Large intestine (tissue), 3 donors: ENCODE measurements at regions not wholly inside any gene's neighbourhood (a gene's known extent, or its start where the extent isn't known, plus 50 kb on each side); places are given as distances from the start of the nearest gene placed in this dataset.
"Not testable (repeated sequence)": the region's sequence is repeated elsewhere in the genome, so short reads cannot be mapped to it uniquely, and the experiment has no call there.

ENCODE experiments used
- DNase-seq, 2 donors: peaks; one replicate each; pipeline versions ENCODE4 v3.0.0 to v3.0.0-alpha.2; 2013
- H3K27ac ChIP-seq: one replicate; pipeline ENCODE4 v1.5.1; 2013; ENCODE audit warnings: low read length
- H3K27me3 ChIP-seq: 2 replicates; pipeline ENCODE4 v1.6.1; 2013; ENCODE audit warnings: low read length; ENCODE audit not compliant: control insufficient read depth, insufficient read depth
- H3K36me3 ChIP-seq: 2 replicates; pipeline ENCODE4 v1.6.1; 2013; ENCODE audit warnings: low read length; ENCODE audit not compliant: control insufficient read depth, insufficient read depth
- H3K4me1 ChIP-seq: one replicate; pipeline ENCODE4 v1.6.1; 2013; ENCODE audit warnings: low read length; ENCODE audit not compliant: control insufficient read depth, insufficient read depth
- H3K4me3 ChIP-seq: one replicate; pipeline ENCODE4 v1.5.1; 2013; ENCODE audit warnings: low read length
- H3K9me3 ChIP-seq: one replicate; pipeline ENCODE4 v1.6.1; 2013; ENCODE audit warnings: mild to moderate bottlenecking, low read depth, low read length, moderate library complexity; ENCODE audit not compliant: control insufficient read depth
- WGBS: methylation state at CpG from one replicate; pipeline ENCODE4 v1.1.5; 2013; ENCODE audit warnings: low lambda C conversion rate; ENCODE audit not compliant: insufficient coverage; 5-methylcytosine and 5-hydroxymethylcytosine counted together

GRCh38 chr1:112141923-112142322 lies 152.5 kb upstream of the KCND3 start:
- Histone ChIP-seq H3K9me3 (no peaks in the 10 kb centered on the region), H3K4me1 (no peaks in the 10 kb centered on the region), H3K4me3 (no peak overlapping the region), H3K27me3 (no peaks in the 10 kb centered on the region), H3K27ac (no peak overlapping the region), H3K36me3 (no peaks in the 10 kb centered on the region)
- DNase-seq: no peak
- WGBS: no CpG with 5 or more reads among the region's 4 CpGs

DNA sequence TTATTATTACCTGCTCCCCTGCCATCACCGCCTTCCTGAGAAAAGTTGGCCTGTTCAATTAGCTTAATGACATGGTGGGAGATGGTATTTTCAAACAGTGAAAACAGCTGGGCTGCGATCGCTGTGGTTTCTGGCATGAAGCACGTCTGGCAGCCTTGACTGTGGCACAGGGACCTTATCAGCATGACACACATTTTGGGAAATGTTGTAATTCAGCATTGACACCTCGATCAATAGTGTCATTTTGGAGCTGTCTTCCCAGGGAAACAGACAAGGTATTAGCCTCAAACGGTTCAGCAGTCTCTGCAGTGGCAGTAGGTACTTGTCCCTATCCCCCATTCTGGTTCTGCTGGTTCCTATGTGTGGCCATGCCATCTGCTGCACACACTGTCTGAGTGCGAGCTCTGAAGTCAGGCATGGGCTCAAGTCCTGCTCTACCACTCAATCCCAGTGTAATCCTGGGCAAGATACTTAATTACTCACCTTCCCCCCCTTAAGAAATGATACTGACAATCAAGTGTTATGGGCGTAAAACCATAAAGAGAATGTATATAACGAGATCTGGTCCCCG lies 154.5 kb upstream of the KCND3 start:
- no peak overlapping the region for H3K27ac ChIP-seq
- H3K36me3 ChIP-seq: no peaks in the 10 kb centered on the region
- no peaks in the 10 kb centered on the region for H3K9me3 ChIP-seq
- H3K4me3 ChIP-seq: no peak overlapping the region
- no CpG with 5 or more reads among the region's 10 CpGs for WGBS
- no peaks in the 10 kb centered on the region for H3K4me1 ChIP-seq
- H3K27me3 ChIP-seq: no peaks in the 10 kb centered on the region
- no peak for DNase-seq

DNA sequence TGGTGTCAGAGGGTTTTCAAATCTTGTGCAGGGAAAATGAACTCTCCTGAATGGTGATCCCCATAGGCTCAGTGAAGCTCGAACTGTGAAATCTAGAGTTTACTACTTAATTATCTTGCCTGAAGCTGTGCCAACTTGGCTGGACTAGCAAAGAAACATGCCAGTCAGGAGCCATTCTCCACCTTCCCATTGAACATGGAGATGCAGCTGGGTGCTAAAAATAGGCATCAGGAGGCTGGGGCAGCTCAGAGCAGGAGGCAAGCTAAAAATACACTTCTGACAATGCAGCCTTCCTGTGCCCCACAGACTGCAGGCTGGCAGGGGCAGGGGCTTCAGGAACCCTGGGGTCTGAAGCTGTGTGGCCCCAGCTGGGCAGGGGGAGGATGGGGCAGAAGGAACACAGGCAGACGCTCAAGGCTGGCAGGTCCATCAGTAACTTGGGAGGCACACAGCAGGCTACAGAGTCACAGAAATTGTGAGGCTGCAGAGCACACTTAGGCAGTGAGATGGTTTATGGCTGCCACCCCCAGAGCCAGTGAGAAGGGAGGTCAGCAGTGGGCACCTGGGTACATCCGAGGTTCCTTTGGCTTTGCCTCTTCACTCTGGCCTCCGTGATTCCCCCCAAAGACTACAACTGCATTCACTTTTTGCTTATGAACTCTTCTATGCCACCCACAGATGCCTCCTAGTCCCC lies 155.4 kb upstream of the KCND3 start:
- Histone ChIP-seq H3K4me3 (no peak overlapping the region), H3K27me3 (no peaks in the 10 kb centered on the region), H3K27ac (no peak overlapping the region), H3K36me3 (no peaks in the 10 kb centered on the region), H3K9me3 (no peaks in the 10 kb centered on the region), H3K4me1 (no peaks in the 10 kb centered on the region)
- no peak for DNase-seq
- no CpG with 5 or more reads among the region's 4 CpGs for WGBS

GRCh38 chr1:112146201-112146715 lies 156.8 kb upstream of the KCND3 start:
- no peak overlapping the region for H3K27ac ChIP-seq
- no peaks in the 10 kb centered on the region for H3K9me3 ChIP-seq
- no peaks in the 10 kb centered on the region for H3K36me3 ChIP-seq
- no peak for DNase-seq
- H3K4me1 ChIP-seq: no peaks in the 10 kb centered on the region
- H3K27me3 ChIP-seq: no peaks in the 10 kb centered on the region
- H3K4me3 ChIP-seq: no peak overlapping the region

- not testable (repeated sequence) for DNase-seq, H3K9me3 ChIP-seq
- no CpG with 5 or more reads among the region's 14 CpGs for WGBS
These were observed 170.7 kb upstream of the KCND3 start for GRCh38 chr1:112160214-112160613.

DNA sequence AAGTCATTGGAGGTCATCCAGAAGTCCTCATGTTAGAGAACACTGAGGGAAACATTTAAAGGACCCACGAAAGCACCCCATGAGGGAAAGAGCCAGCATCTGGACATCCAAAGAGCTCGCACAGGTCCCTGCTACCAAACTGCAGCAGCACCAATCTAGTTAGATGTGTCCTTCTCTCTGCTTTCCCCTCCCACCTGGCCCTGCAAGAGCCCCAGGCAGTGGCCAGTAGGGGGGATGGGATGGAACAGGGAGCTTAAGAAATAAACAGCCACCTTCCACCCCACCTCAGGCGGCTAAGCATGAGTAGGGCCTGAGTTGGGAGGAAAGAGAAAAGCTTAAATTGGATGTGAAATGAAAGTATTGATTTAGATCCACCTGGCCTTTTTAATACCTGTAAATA lies 175.9 kb upstream of the KCND3 start:
- Histone ChIP-seq H3K27ac (no peak overlapping the region), H3K36me3 (no peaks in the 10 kb centered on the region), H3K4me1 (no peaks in the 10 kb centered on the region), H3K27me3 (no peaks in the 10 kb centered on the region), H3K9me3 (no peaks in the 10 kb centered on the region), H3K4me3 (no peak overlapping the region)
- no CpG with 5 or more reads among the region's 3 CpGs for WGBS
- no peak for DNase-seq

More at GRCh38 chr1:112160214-112160613, 170.7 kb upstream of the KCND3 start:
- not testable (repeated sequence) for H3K27me3 ChIP-seq, H3K4me3 ChIP-seq, H3K27ac ChIP-seq, H3K4me1 ChIP-seq, H3K36me3 ChIP-seq

DNA sequence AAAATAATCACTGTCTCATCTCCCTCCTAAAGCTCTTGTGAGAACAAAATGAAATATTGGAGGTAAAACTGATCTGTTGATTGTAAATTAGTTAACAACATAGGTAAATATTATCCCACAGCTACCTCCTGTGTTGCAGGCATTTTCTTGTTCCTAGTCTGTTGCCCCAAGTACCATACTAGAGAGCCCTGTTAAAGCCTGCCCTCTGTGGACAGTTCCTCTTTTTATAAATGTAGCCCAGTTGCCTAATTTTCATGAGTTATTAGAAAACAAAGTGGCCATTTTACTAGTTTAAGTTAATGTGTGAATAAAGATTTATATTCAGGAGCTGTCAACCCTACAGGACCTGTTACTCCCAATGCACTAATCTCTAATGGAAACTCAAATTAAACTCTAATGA lies 180.0 kb upstream of the KCND3 start:
- Histone ChIP-seq H3K4me3 (no peak overlapping the region), H3K4me1 (no peaks in the 10 kb centered on the region), H3K27ac (no peak overlapping the region), H3K9me3 (no peaks in the 10 kb centered on the region), H3K36me3 (no peaks in the 10 kb centered on the region), H3K27me3 (no peaks in the 10 kb centered on the region)
- DNase-seq: no peak

DNA sequence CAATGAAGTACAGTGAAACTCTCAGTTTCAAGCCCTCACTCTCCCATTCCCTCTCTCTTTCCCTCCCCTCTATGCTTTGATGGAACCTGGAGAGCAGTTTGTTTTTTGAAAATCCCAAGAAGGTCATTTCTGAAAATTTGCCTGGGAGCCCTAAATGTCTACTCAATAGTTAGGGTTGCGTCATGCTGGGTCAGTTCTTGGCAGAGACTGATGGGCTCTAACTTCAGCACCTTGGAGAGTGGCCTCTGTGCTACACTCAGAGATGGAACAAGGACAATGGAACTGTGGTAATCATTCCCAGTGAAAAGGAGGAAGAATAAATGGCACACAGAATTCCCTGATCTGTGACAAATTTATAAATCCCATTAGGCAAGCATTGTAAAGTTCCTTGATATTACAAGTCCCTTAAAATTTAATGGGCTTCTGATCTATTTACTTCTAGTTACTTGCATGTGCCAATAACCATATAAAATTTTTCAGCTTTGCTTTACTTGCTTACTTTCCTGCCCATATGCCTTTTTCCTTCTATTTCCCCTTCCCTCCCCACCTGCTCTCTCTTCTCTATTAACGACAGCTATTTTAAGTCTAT lies 182.9 kb upstream of the KCND3 start:
- H3K9me3 ChIP-seq: no peaks in the 10 kb centered on the region
- peak; percentile 14 to 23 for DNase-seq
- H3K4me3 ChIP-seq: no peak overlapping the region
- H3K36me3 ChIP-seq: no peaks in the 10 kb centered on the region
- H3K4me1 ChIP-seq: no peaks in the 10 kb centered on the region
- 0% methylated on average over 1 of the region's 2 CpGs for WGBS
- H3K27me3 ChIP-seq: no peaks in the 10 kb centered on the region
- no peak overlapping the region for H3K27ac ChIP-seq

DNA sequence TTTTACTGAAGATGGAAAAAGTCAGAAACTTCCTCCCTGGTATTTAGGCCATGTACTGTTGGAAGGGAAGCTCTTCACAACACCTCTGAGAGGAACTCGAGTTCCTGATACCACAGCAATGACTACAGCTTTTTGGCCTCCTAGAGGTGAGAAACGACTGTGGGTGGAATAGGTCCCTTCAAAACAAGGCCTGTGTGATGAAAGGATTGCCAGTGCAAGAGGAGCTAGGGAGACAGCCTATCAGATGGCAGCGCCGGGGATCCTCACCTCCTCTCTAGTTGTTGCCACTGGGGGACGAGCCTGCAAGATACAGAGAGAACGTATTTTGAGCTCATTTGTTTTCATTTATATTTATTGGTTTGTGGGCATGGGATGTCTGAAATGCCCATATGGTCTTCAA lies 187.8 kb upstream of the KCND3 start:
- WGBS: no CpG with 5 or more reads among the region's 6 CpGs
- Histone ChIP-seq H3K4me3 (no peak overlapping the region), H3K27ac (no peak overlapping the region), H3K4me1 (no peaks in the 10 kb centered on the region), H3K9me3 (no peaks in the 10 kb centered on the region), H3K36me3 (no peaks in the 10 kb centered on the region), H3K27me3 (no peaks in the 10 kb centered on the region)
- DNase-seq: no peak

GRCh38 chr1:112188611-112189010 lies 199.1 kb upstream of the KCND3 start:
- Histone ChIP-seq H3K9me3 (no peaks in the 10 kb centered on the region), H3K4me1 (no peaks in the 10 kb centered on the region), H3K27me3 (no peaks in the 10 kb centered on the region), H3K36me3 (no peaks in the 10 kb centered on the region), H3K4me3 (no peak overlapping the region), H3K27ac (no peak overlapping the region)
- DNase-seq: no peak
